ENCODE measurements at regions not wholly inside any gene's neighbourhood (a gene's known extent, or its start where the extent isn't known, plus 50 kb on each side); places are given as distances from the start of the nearest gene placed in this dataset.
"Not testable (repeated sequence)": the region's sequence is repeated elsewhere in the genome, so short reads cannot be mapped to it uniquely, and the experiment has no call there.

- no peak for DNase-seq
These were observed 50.4 kb downstream of the HAPSTR1 start for GRCh38 chr16:9141813-9142212.

- no peak for DNase-seq
These were observed 52.7 kb downstream of the HAPSTR1 start for GRCh38 chr16:9144106-9144505.

GRCh38 chr16:9148374-9149015 lies 57.1 kb downstream of the HAPSTR1 start:
- no peak for DNase-seq

GRCh38 chr16:9151074-9151473 lies 59.6 kb downstream of the HAPSTR1 start:
- no peak for DNase-seq

GRCh38 chr16:9151597-9151996 lies 60.2 kb downstream of the HAPSTR1 start:
- DNase-seq: no peak

- DNase-seq: no peak
These were observed 61.4 kb downstream of the HAPSTR1 start for GRCh38 chr16:9152649-9153501.

GRCh38 chr16:9153502-9153864 lies 62.0 kb downstream of the HAPSTR1 start:
- DNase-seq: no peak

GRCh38 chr16:9154567-9155410 lies 63.3 kb downstream of the HAPSTR1 start:
- DNase-seq: no peak

- DNase-seq: no peak
These were observed 64.4 kb downstream of the HAPSTR1 start for GRCh38 chr16:9155871-9156270.

GRCh38 chr16:9159839-9160550 lies 68.6 kb downstream of the HAPSTR1 start:
- peak in 1 of 2 experiments; percentile 8 for DNase-seq

- no peak for DNase-seq
These were observed 69.1 kb downstream of the HAPSTR1 start for GRCh38 chr16:9160551-9160911.

GRCh38 chr16:9165681-9166080 lies 74.2 kb downstream of the HAPSTR1 start:
- no peak for DNase-seq

- not testable (repeated sequence) for DNase-seq
These were observed 75.0 kb downstream of the HAPSTR1 start for GRCh38 chr16:9166326-9166993.

- no peak for DNase-seq
These were observed 77.7 kb downstream of the HAPSTR1 start for GRCh38 chr16:9169094-9169493.

GRCh38 chr16:9170470-9170869 lies 79.0 kb downstream of the HAPSTR1 start:
- DNase-seq: no peak

- DNase-seq: no peak
These were observed 85.3 kb downstream of the HAPSTR1 start for GRCh38 chr16:9176547-9177418.

- no peak for DNase-seq
These were observed 86.4 kb downstream of the HAPSTR1 start for GRCh38 chr16:9177861-9178260.

- DNase-seq: no peak
These were observed 92.4 kb downstream of the HAPSTR1 start for GRCh38 chr16:9183682-9184353.

- DNase-seq: no peak
These were observed 92.9 kb downstream of the HAPSTR1 start for GRCh38 chr16:9184354-9184690.

GRCh38 chr16:9185381-9185780 lies 93.9 kb downstream of the HAPSTR1 start:
- DNase-seq: no peak

GRCh38 chr16:9186061-9186460 lies 94.6 kb downstream of the HAPSTR1 start:
- no peak for DNase-seq
